H1 (cell line): ENCODE measurements at regions not wholly inside any gene's neighbourhood (a gene's known extent, or its start where the extent isn't known, plus 50 kb on each side); places are given as distances from the start of the nearest gene placed in this dataset.

ENCODE experiments used
- CBX8 ChIP-seq: fragments of 300-800, 300-1000 bp; sonication (generic); IDR thresholded peaks from 2 replicates; pipeline ENCODE4 v1.7.1; 2016; ENCODE audit warnings: low read depth, low read length, borderline replicate concordance
- NANOG ChIP-seq: IDR thresholded peaks from 2 replicates; pipeline ENCODE4 v1.6.1; 2011; ENCODE audit warnings: low read length, low read depth, mild to moderate bottlenecking, inconsistent platforms; ENCODE audit not compliant: insufficient read depth, poor library complexity, severe bottlenecking

DNA sequence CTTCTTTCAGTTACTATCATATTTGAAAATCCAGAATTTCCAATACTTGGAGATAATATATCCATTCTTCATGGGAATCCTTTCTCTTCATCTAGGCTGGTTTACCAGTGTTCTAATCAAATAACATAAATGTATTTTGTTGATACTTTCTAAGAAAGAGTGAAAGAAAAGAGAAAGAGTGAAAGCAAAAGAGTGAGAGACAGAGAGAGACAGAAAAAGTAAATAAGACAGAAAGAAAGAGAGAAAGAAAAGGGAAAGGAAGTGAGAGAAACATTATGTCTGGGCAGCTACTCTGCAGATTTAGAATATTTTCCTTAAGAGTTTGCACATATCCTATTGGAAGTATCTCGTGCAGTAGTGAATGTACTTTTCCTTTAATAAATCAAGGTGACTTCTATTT, 781.0 kb upstream of the GJE1 start (continued):
- TF ChIP-seq NANOG (no peak), CBX8 (no peak)
